ENCODE measurements at regions not wholly inside any gene's neighbourhood (a gene's known extent, or its start where the extent isn't known, plus 50 kb on each side); places are given as distances from the start of the nearest gene placed in this dataset.

GRCh38 chr6:747028-747427, 54.1 kb upstream of the EXOC2 start:
- DNase-seq = no peak

DNA sequence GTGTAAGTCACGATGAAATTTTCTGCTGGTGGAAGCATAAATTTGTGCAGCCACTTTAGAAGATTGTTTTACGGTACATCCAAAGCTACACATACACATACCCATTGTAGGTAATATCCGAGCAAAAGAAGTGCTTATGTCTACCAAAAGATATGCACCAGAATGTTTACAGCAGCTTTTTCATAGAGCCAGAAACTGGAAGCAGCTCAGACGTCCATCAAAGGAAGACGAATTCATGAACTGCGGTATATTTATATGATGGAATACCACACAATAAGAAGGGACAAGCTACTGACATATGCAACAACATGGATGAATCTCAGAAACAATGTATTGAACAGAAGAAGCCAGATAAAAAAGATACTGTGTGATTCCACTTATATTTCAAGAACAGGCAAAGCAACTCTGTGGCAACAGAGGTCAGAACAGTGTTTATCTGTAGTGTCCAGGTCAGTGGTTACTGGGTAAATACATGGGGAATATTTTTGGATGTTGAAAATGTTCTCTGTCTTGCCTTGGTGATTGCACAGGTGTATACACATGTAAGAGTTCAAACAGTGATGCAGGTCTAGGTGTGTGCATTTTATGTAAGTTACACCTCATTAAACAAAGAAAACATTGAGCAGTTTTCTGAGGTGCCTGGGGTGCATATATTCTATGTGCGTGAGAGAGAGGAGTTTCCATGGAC, 51.9 kb upstream of the EXOC2 start:
- no peak for DNase-seq

- DNase-seq = no peak
Measured at GRCh38 chr6:743320-744096, 50.6 kb upstream of the EXOC2 start.
